Loucy (cell line): ENCODE measurements at regions not wholly inside any gene's neighbourhood (a gene's known extent, or its start where the extent isn't known, plus 50 kb on each side); places are given as distances from the start of the nearest gene placed in this dataset.

Experiments used
- H2AFZ ChIP-seq: fragments of 200-600 bp; sonication (generic); 2 replicates; pipeline ENCODE4 v1.6.0; 2016; ENCODE audit warnings: antibody characterized with exemption, mild to moderate bottlenecking, low read length, moderate library complexity
- H3F3A ChIP-seq: fragments of 200-600 bp; 2 replicates; pipeline ENCODE4 v1.6.0; 2016; ENCODE audit warnings: antibody characterized with exemption, low read depth, mild to moderate bottlenecking
- H3K27me3 ChIP-seq: fragments of 200-600 bp; sonication (generic); 2 replicates; pipeline ENCODE4 v1.6.1; 2014; ENCODE audit warnings: low read length, mild to moderate bottlenecking; ENCODE audit not compliant: insufficient read depth, poor library complexity, severe bottlenecking
- H3K36me3 ChIP-seq: fragments of 200-600 bp; sonication (generic); 2 replicates; pipeline ENCODE4 v1.6.1; 2016; ENCODE audit warnings: low read length; ENCODE audit not compliant: insufficient read depth
- H3K4me1 ChIP-seq: fragments of 200-600 bp; sonication (generic); 2 replicates; pipeline ENCODE4 v1.5.1; 2014; ENCODE audit warnings: low read length, mild to moderate bottlenecking; ENCODE audit not compliant: insufficient read depth, poor library complexity, severe bottlenecking
- H3K4me2 ChIP-seq: fragments of 200-600 bp; sonication (generic); 2 replicates; pipeline ENCODE4 v1.6.0; 2014; ENCODE audit warnings: antibody characterized with exemption, low read length, low read depth, mild to moderate bottlenecking; ENCODE audit not compliant: poor library complexity, severe bottlenecking
- H3K4me3 ChIP-seq: fragments of 200-600 bp; sonication (generic); 2 replicates; pipeline ENCODE4 v1.5.1; 2014; ENCODE audit warnings: low read length, mild to moderate bottlenecking, mixed read lengths; ENCODE audit not compliant: poor library complexity, severe bottlenecking
- H3K79me2 ChIP-seq: fragments of 200-600 bp; sonication (generic); 2 replicates; pipeline ENCODE4 v1.6.1; 2014; ENCODE audit warnings: low read length; ENCODE audit not compliant: insufficient read depth
- H3K9ac ChIP-seq: fragments of 200-600 bp; sonication (generic); 2 replicates; pipeline ENCODE4 v1.6.0; 2014; ENCODE audit warnings: mild to moderate bottlenecking, low read depth, low read length, moderate library complexity; ENCODE audit not compliant: poor library complexity, severe bottlenecking
- H3K9me2 ChIP-seq: fragments of 200-600 bp; sonication (generic); replicated peaks from 2 replicates; pipeline ENCODE4 v1.6.1; 2016; ENCODE audit warnings: low read depth, low read length, mixed read lengths
- H3K9me3 ChIP-seq: fragments of 200-600 bp; sonication (generic); 2 replicates; pipeline ENCODE4 v1.6.1; 2014; ENCODE audit warnings: mild to moderate bottlenecking, antibody characterized with exemption, low read length, low read depth; ENCODE audit not compliant: insufficient read depth
- H4K20me1 ChIP-seq: fragments of 200-600 bp; sonication (generic); 2 replicates; pipeline ENCODE4 v1.6.0; 2014; ENCODE audit warnings: antibody characterized with exemption, low read length, mild to moderate bottlenecking; ENCODE audit not compliant: insufficient read depth, poor library complexity, severe bottlenecking
- CTCF ChIP-seq: fragments of 200-600 bp; sonication (generic); conservative IDR thresholded peaks from 2 replicates; pipeline ENCODE4 v1.5.1; 2014; ENCODE audit warnings: mild to moderate bottlenecking, antibody characterized with exemption, low read length
- EZH2phosphoT487 ChIP-seq: fragments of 200-600 bp; IDR thresholded peaks from 2 replicates; pipeline ENCODE4 v1.6.1; 2018; ENCODE audit warnings: antibody characterized with exemption, mild to moderate bottlenecking, moderate library complexity, borderline replicate concordance

GRCh38 chr12:102685172-102685571 is 204.8 kb upstream of the IGF1 start:
- Histone ChIP-seq H3F3A (no peaks in the 10 kb centered on the region), H3K79me2 (no peaks in the 10 kb centered on the region), H3K4me1 (no peaks in the 10 kb centered on the region), H3K9me2 (no peaks in the 10 kb centered on the region), H3K4me2 (no peak overlapping the region), H3K27me3 (no peaks in the 10 kb centered on the region), H2AFZ (no peak overlapping the region), H4K20me1 (no peaks in the 10 kb centered on the region), H3K36me3 (no peaks in the 10 kb centered on the region), H3K4me3 (no peak overlapping the region), H3K9ac (no peak overlapping the region), H3K9me3 (no peaks in the 10 kb centered on the region)
- TF ChIP-seq EZH2phosphoT487 = no peak
- no peak for TF ChIP-seq CTCF

GRCh38 chr12:102682366-102683289 is 202.3 kb upstream of the IGF1 start:
- Histone ChIP-seq H4K20me1 (no peaks in the 10 kb centered on the region), H2AFZ (no peak overlapping the region), H3K9me2 (no peaks in the 10 kb centered on the region), H3K9me3 (no peaks in the 10 kb centered on the region; the same call in 1 of the 2 replicates), H3K9ac (no peak overlapping the region), H3F3A (no peaks in the 10 kb centered on the region), H3K79me2 (no peaks in the 10 kb centered on the region), H3K27me3 (no peaks in the 10 kb centered on the region), H3K36me3 (no peaks in the 10 kb centered on the region), H3K4me1 (no peaks in the 10 kb centered on the region), H3K4me2 (no peak overlapping the region), H3K4me3 (no peak overlapping the region)
- no peak for TF ChIP-seq EZH2phosphoT487
- no peak for TF ChIP-seq CTCF

- Histone ChIP-seq H3K9me2 (no peaks in the 10 kb centered on the region), H2AFZ (no peak overlapping the region), H3K36me3 (no peaks in the 10 kb centered on the region), H3K4me3 (no peak overlapping the region), H3K9ac (no peak overlapping the region), H4K20me1 (no peaks in the 10 kb centered on the region), H3F3A (no peaks in the 10 kb centered on the region), H3K9me3 (no peaks in the 10 kb centered on the region; the same call in 1 of the 2 replicates), H3K4me1 (no peaks in the 10 kb centered on the region), H3K27me3 (no peaks in the 10 kb centered on the region), H3K4me2 (no peak overlapping the region), H3K79me2 (no peaks in the 10 kb centered on the region)
- TF ChIP-seq EZH2phosphoT487 = no peak
- TF ChIP-seq CTCF = no peak
Observed at GRCh38 chr12:102681747-102682146, 201.4 kb upstream of the IGF1 start.
